ENCODE measurements at regions not wholly inside any gene's neighbourhood (a gene's known extent, or its start where the extent isn't known, plus 50 kb on each side); places are given as distances from the start of the nearest gene placed in this dataset.

- TF ChIP-seq ATF3 (CRISPR knock-in tag; IDR thresholded peaks at IDR 0.05) (no peak), CENPX (CRISPR knock-in tag; IDR thresholded peaks at IDR 0.05) (no peak)
Observed at GRCh38 chr14:38752341-38752740, 350.7 kb downstream of the SEC23A start (continued).

DNA sequence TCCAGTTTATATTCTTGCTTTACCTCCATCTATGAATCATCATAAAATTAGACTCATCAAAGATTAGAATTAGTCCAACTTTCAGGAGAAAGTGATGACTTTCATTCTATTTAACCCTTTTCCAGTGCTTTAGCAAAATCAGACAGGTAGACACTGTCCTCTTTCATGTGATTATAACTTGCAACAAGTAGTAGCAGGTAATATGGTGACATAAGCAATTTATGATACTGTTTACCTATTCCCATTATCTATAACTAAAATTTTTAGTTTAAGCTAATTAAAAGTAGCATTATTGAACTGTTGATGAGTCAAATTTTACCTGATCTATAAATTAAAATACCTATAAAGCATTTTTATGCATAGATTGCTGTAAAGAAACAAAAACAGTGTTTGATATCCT is 351.6 kb downstream of the SEC23A start:
- Histone ChIP-seq H3K4me3 (replicated peaks in 1 of 3; ENCODE audit: insufficient read depth in 1 of 3, low read depth in 2 of 3, low read length in 3 of 3) (no peak overlapping the region), H3K79me2 (ENCODE audit: insufficient read depth, low read length) (no peaks in the 10 kb centered on the region), H3K27ac (ENCODE audit: extremely low read length, insufficient read depth, low read length) (no peak overlapping the region), H3K4me1 (ENCODE audit: insufficient read depth, low read length) (no peaks in the 10 kb centered on the region), H4K20me1 (ENCODE audit: insufficient read depth, low read length) (no peaks in the 10 kb centered on the region), H3K9me3 (ENCODE audit: low read length) (no peaks in the 10 kb centered on the region), H3K9ac (ENCODE audit: insufficient read depth, low read depth, low read length) (no peak overlapping the region), H3K27me3 (ENCODE audit: control insufficient read depth in 1 of 2, insufficient read depth in 2 of 2, low read length in 2 of 2) (no peaks in the 10 kb centered on the region), H3K4me2 (ENCODE audit: low read depth, low read length) (no peak overlapping the region), H2AFZ (ENCODE audit: low read length) (no peak overlapping the region), H3K36me3 (replicated peaks in 1 of 2; ENCODE audit: control insufficient read depth in 1 of 2, insufficient read depth in 2 of 2, low read length in 2 of 2) (no peaks in the 10 kb centered on the region)
- BruUV-seq (replicated peaks): no TSS peak
- ChIA-PET POLR2A (no interaction called here), CTCF (ENCODE audit: low intra/inter-chr PET ratio, low total read pairs) (no interaction called here)
- intact Hi-C loops (cut with micrococcal nuclease; ENCODE audit: unreplicated experiment) (no loop called here), in situ Hi-C loops (cut with HindIII; ENCODE audit: extremely low pct_ligation_motif_present, low pct_unique_long_range_greater_than_20kb) (no loop called here)
- ATAC-seq (no peak), FAIRE-seq (no peak), DNase-seq (ENCODE audit: low spot score) (no peak)
- TF ChIP-seq MAFF (IDR thresholded peaks at IDR 0.05; ENCODE audit: low read depth, low read length): peak; percentile 72
- TF ChIP-seq POLR2G (IDR thresholded peaks at IDR 0.05; ENCODE audit: low read depth, low read length): no peak
- peak; percentile 75 to 84 for TF ChIP-seq MAFK (conservative IDR thresholded peaks at IDR 0.05 in 1 of 2, IDR thresholded peaks at IDR 0.05 in 1 of 2; ENCODE audit: low read length in 2 of 2)

DNA sequence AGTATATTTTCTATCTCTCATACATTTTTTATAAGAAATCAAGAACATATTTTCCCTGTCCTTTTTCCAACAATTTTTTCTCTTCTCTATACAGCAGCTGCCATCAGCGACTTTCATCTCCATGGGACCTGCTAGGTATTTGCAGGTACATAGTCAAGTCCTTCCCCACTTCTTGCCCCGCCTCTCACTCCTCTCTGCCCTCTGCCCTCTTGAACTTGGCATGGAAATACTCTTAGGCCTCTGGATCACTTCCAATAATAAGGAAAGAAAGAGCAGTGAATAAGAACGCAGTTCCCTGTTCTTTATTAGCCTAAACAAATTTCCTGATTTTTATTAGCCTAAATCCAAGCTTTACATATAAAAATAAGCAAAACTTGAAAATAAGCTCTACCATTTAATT is 353.1 kb downstream of the SEC23A start:
- no peaks in the 10 kb centered on the region for H3K4me1 ChIP-seq (ENCODE audit: insufficient read depth, low read length)
- CTCF ChIA-PET (ENCODE audit: low intra/inter-chr PET ratio, low total read pairs): no interaction called here
- intact Hi-C loops (cut with micrococcal nuclease; ENCODE audit: unreplicated experiment): no loop called here
- TF ChIP-seq GABPB1 (CRISPR knock-in tag; IDR thresholded peaks at IDR 0.05): no peak
- TF ChIP-seq ZNF138 (CRISPR knock-in tag; IDR thresholded peaks at IDR 0.05; ENCODE audit: low read depth): no peak
- no peak for TF ChIP-seq HNRNPUL1 (IDR thresholded peaks at IDR 0.05; ENCODE audit: low read depth, low read length)
- no peak for TF ChIP-seq TCF7 (IDR thresholded peaks at IDR 0.05; ENCODE audit: low read depth)
- TF ChIP-seq FOXA1 (IDR thresholded peaks at IDR 0.05): no peak
- TF ChIP-seq FOXA1 (CRISPR knock-in tag; IDR thresholded peaks at IDR 0.05): no peak
- TF ChIP-seq FOXK1 (CRISPR knock-in tag; IDR thresholded peaks at IDR 0.05; ENCODE audit: borderline replicate concordance, low read depth): no peak
- no peak for TF ChIP-seq GTF2F1 (IDR thresholded peaks at IDR 0.05; ENCODE audit: low read length)
- no peak for TF ChIP-seq ZNF672 (CRISPR knock-in tag; IDR thresholded peaks at IDR 0.05)
- TF ChIP-seq ZFX (CRISPR knock-in tag; IDR thresholded peaks at IDR 0.05; ENCODE audit: low read depth): no peak
- no peak for TF ChIP-seq RARA (CRISPR knock-in tag; IDR thresholded peaks at IDR 0.05)
- no peak for TF ChIP-seq YEATS4 (CRISPR knock-in tag; IDR thresholded peaks at IDR 0.05; ENCODE audit: borderline replicate concordance)
- TF ChIP-seq, protein P1, sequence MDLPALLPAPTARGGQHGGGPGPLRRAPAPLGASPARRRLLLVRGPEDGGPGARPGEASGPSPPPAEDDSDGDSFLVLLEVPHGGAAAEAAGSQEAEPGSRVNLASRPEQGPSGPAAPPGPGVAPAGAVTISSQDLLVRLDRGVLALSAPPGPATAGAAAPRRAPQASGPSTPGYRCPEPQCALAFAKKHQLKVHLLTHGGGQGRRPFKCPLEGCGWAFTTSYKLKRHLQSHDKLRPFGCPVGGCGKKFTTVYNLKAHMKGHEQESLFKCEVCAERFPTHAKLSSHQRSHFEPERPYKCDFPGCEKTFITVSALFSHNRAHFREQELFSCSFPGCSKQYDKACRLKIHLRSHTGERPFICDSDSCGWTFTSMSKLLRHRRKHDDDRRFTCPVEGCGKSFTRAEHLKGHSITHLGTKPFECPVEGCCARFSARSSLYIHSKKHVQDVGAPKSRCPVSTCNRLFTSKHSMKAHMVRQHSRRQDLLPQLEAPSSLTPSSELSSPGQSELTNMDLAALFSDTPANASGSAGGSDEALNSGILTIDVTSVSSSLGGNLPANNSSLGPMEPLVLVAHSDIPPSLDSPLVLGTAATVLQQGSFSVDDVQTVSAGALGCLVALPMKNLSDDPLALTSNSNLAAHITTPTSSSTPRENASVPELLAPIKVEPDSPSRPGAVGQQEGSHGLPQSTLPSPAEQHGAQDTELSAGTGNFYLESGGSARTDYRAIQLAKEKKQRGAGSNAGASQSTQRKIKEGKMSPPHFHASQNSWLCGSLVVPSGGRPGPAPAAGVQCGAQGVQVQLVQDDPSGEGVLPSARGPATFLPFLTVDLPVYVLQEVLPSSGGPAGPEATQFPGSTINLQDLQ (CRISPR knock-in tag; IDR thresholded peaks at IDR 0.05): no peak
- no peak for TF ChIP-seq NBN (conservative IDR thresholded peaks at IDR 0.05)

More for the DNA sequence above, 353.1 kb downstream of the SEC23A start:
- no peak overlapping the region for H3K9ac ChIP-seq (ENCODE audit: insufficient read depth, low read depth, low read length)
- no peak overlapping the region for H3K27ac ChIP-seq (ENCODE audit: extremely low read length, insufficient read depth, low read length)
- H3K36me3 ChIP-seq (replicated peaks in 1 of 2; ENCODE audit: control insufficient read depth in 1 of 2, insufficient read depth in 2 of 2, low read length in 2 of 2): no peaks in the 10 kb centered on the region
- no peaks in the 10 kb centered on the region for H3K79me2 ChIP-seq (ENCODE audit: insufficient read depth, low read length)
- 8% methylated on average over 3 of the region's 3 CpGs for WGBS (ENCODE audit: low lambda C conversion rate)
- POLR2A ChIA-PET: no interaction called here
- H3K4me3 ChIP-seq (replicated peaks in 1 of 3; ENCODE audit: insufficient read depth in 1 of 3, low read depth in 2 of 3, low read length in 3 of 3): no peak overlapping the region
- H4K20me1 ChIP-seq (ENCODE audit: insufficient read depth, low read length): no peaks in the 10 kb centered on the region
- H3K27me3 ChIP-seq (ENCODE audit: control insufficient read depth in 1 of 2, insufficient read depth in 2 of 2, low read length in 2 of 2): no peaks in the 10 kb centered on the region
- FAIRE-seq (no peak), DNase-seq (ENCODE audit: low spot score) (no peak), ATAC-seq (no peak)
- in situ Hi-C loops (cut with HindIII; ENCODE audit: extremely low pct_ligation_motif_present, low pct_unique_long_range_greater_than_20kb): no loop called here
- no peaks in the 10 kb centered on the region for H3K9me3 ChIP-seq (ENCODE audit: low read length)
- H2AFZ ChIP-seq (ENCODE audit: low read length): no peak overlapping the region
- H3K4me2 ChIP-seq (ENCODE audit: low read depth, low read length): no peak overlapping the region
- BruUV-seq (replicated peaks): no TSS peak

All from HepG2 (cell line).